Islet of Langerhans (tissue), 1 donor: ENCODE measurements at regions not wholly inside any gene's neighbourhood (a gene's known extent, or its start where the extent isn't known, plus 50 kb on each side); places are given as distances from the start of the nearest gene placed in this dataset.

Source experiments
- FAIRE-seq: peaks from one replicate; lab custom pipeline; 2011; peaks lifted over from hg19 to GRCh38; lab: Jason Lieb, UNC

DNA sequence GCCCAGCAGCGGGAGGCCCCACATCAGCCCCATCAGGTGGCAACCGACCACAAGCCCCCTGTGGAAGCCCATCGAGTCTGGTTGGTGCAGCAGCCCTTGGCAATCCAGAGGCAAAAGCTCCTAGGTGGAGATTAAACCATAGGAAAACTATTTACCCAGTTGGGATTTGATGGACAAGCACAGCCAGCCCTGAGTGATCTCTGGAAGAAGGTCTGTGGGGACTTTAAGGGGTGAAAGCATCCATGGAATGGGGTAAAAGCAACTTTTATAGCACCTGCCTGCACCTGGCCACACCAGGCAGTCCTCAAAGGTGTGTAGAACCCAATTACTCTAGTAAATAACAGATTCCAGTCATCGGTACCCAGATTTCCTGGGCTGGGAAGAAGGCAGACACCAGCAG lies 206.3 kb downstream of the IGSF11 start:
- FAIRE-seq, result no peak

DNA sequence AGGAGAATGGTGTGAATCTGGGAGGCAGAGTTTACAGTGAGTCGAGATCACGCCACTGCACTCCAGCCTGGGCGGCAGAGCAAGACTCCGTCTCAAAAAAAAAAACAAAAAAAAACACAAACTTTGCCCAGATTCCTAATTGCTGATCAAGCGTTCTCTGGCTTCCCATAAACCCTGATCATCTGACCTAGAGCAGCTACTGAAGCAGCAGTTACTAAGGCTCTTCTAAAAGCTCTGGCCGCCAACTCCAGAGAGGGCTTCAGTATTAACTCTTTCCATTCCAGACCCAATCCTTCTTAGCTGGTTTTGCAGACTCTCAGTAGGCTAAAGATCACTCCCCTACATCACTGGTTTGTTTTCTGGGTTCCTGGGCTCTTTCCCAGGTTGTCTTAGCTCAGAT lies 201.6 kb downstream of the IGSF11 start:
- FAIRE-seq, result no peak

GRCh38 chr3:118838871-118839270 lies 195.8 kb downstream of the IGSF11 start:
- FAIRE-seq, result no peak

GRCh38 chr3:118842147-118842863 lies 192.3 kb downstream of the IGSF11 start:
- no peak for FAIRE-seq

GRCh38 chr3:118846176-118846575 lies 188.5 kb downstream of the IGSF11 start:
- FAIRE-seq, result no peak
